Left ventricle myocardium inferior (tissue), 1 donor: ENCODE measurements at regions not wholly inside any gene's neighbourhood (a gene's known extent, or its start where the extent isn't known, plus 50 kb on each side); places are given as distances from the start of the nearest gene placed in this dataset.
"Not testable (repeated sequence)": the region's sequence is repeated elsewhere in the genome, so short reads cannot be mapped to it uniquely, and the experiment has no call there.

Experiments used
- DNase-seq: peaks from one replicate; pipeline ENCODE4 v3.0.0-alpha.2; 2020
- H3K27ac ChIP-seq: fragments of 200-600 bp; replicated peaks from 2 replicates; pipeline ENCODE4 v1.8.0; 2021
- H3K27me3 ChIP-seq: fragments of 200-600 bp; 2 replicates; pipeline ENCODE4 v1.8.0; 2021; ENCODE audit warnings: low read depth
- H3K36me3 ChIP-seq: fragments of 200-600 bp; 2 replicates; pipeline ENCODE4 v1.8.0; 2021
- H3K4me1 ChIP-seq: fragments of 200-600 bp; 2 replicates; pipeline ENCODE4 v1.8.0; 2021
- H3K4me3 ChIP-seq: fragments of 200-600 bp; 2 replicates; pipeline ENCODE4 v1.8.0; 2021; ENCODE audit warnings: mild to moderate bottlenecking, moderate library complexity
- H3K9me3 ChIP-seq: fragments of 200-600 bp; replicated peaks from 2 replicates; pipeline ENCODE4 v1.8.0; 2021
- CTCF ChIP-seq: fragments of 200-600 bp; IDR thresholded peaks from 2 replicates; pipeline ENCODE4 v1.8.0; 2021; ENCODE audit warnings: antibody characterized with exemption, mild to moderate bottlenecking, borderline replicate concordance
- intact Hi-C: fragments of 100-400 bp; cut with micrococcal nuclease; formaldehyde crosslinking; loops from one replicate; pipeline ENCODE4 v1.11.0; 2022
- donor health status: DM: no; HTN: yes; CAD: no; lungs with severe emphysema.

DNA sequence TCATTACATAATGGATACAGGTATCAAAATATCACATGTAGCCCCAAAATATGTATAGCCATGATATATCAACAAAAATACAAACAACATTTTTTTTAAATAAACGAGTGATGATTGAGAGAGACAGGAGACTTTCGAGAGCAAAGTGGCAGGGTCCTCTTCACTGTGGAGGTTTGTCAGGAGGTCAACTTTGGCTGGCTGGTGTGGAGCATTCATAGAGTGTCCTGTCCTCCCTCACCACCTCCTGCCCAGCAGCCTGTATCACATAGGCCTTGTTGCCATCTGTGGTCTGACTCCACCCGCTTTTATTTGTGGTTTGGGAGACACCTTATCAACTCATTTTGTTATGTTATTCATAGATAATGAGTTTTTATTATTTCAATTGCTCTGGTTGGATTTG, 206.9 kb downstream of the SYK start:
- peaks cover 27% of the 10 kb centered on the region for H3K9me3 ChIP-seq
- no peak overlapping the region for H3K27ac ChIP-seq
- H3K27me3 ChIP-seq, result no peaks in the 10 kb centered on the region
- H3K4me1 ChIP-seq, result no peaks in the 10 kb centered on the region
- intact Hi-C loops, result no loop called here
- DNase-seq, result no peak
- no peak for TF ChIP-seq CTCF
- no peak overlapping the region for H3K4me3 ChIP-seq
- no peaks in the 10 kb centered on the region for H3K36me3 ChIP-seq

- Histone ChIP-seq H3K27ac (no peak overlapping the region), H3K4me3 (no peak overlapping the region), H3K9me3 (peaks cover 24% of the 10 kb centered on the region), H3K27me3 (no peaks in the 10 kb centered on the region), H3K4me1 (no peaks in the 10 kb centered on the region), H3K36me3 (no peaks in the 10 kb centered on the region)
- intact Hi-C loops, result no loop called here
- no peak for DNase-seq
- no peak for TF ChIP-seq CTCF
Observed at GRCh38 chr9:91011891-91012290, 210.3 kb downstream of the SYK start.

DNA sequence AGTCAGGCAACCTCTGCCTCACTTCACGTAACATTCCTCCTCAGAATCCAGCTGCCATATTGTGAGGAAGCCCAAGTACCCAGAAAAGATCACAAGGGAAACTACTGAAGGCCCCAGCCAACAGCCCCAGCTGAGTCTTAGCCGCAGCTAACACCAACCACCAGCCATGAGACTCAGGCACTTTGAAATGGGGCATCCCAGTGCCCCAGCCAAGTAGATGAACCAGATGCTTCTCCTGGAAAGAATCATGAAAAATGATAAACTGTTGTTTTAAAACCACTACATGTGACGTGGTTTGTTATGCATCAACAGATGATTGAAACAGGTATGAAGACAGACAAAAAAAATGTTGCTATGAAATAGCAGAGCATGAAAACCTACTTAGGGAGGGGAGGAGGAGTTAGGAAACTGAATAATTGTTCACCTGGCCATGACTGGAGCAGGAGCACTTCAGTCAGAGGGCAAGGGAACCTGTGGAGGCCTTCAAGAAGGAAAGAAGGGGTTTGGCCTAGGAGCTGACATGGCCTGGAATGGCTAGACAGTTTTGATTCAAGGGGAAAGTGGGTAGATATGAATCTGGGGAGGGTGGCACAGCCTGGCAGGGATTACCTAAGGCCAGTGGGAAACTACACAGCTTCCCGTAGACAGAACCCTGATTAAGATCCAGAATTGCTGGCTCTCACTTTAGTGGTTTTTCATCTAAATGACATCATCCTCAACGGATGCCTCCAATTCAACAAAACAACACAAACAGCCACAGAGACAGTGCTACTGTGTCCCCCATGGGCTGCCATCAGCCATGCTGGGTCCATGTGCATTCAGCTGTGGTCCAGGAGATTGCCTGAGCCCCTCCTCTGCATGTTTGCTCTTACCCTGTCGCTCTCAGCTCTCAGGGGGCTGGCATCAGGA, 211.6 kb downstream of the SYK start:
- DNase-seq, result no peak
- Histone ChIP-seq H3K36me3 (no peaks in the 10 kb centered on the region), H3K4me1 (no peaks in the 10 kb centered on the region), H3K27me3 (peaks cover 5% of the 10 kb centered on the region), H3K9me3 (peaks cover 20% of the 10 kb centered on the region), H3K27ac (no peak overlapping the region), H3K4me3 (no peak overlapping the region)
- no peak for TF ChIP-seq CTCF
- intact Hi-C loops, result no loop called here

DNA sequence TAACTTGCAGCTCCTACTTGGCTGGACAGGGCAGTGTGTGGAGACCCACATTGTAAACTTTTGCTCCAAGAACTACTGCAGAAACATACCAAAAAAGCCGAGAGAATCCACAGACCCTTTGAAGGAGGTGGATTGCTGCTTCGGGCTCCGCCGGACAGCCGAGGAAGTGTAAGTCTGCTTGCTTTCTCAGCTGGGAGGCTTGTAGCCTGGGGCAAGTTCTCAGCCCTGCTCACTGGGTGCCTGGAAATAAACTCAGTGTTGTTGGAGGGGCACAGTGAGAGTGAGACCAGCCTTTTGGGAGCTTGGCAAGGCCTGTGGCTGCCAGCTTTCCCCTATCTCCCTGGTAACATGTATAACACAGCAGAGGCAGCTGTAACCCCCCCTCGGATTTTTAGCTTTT, 215.6 kb downstream of the SYK start:
- H3K27ac ChIP-seq, result no peak overlapping the region
- intact Hi-C loops, result no loop called here
- peaks cover 32% of the 10 kb centered on the region for H3K9me3 ChIP-seq
- H3K36me3 ChIP-seq, result no peaks in the 10 kb centered on the region
- H3K27me3 ChIP-seq, result peaks cover 5% of the 10 kb centered on the region
- TF ChIP-seq CTCF, result no peak
- H3K4me1 ChIP-seq, result no peaks in the 10 kb centered on the region
- H3K4me3 ChIP-seq, result no peak overlapping the region
- no peak for DNase-seq

GRCh38 chr9:91019871-91020270, 218.3 kb downstream of the SYK start:
- H3K27ac ChIP-seq, DNase-seq, H3K36me3 ChIP-seq, intact Hi-C loops, H3K27me3 ChIP-seq, H3K4me1 ChIP-seq, H3K4me3 ChIP-seq: not testable (repeated sequence)
- H3K9me3 ChIP-seq, result peaks cover 19% of the 10 kb centered on the region

DNA sequence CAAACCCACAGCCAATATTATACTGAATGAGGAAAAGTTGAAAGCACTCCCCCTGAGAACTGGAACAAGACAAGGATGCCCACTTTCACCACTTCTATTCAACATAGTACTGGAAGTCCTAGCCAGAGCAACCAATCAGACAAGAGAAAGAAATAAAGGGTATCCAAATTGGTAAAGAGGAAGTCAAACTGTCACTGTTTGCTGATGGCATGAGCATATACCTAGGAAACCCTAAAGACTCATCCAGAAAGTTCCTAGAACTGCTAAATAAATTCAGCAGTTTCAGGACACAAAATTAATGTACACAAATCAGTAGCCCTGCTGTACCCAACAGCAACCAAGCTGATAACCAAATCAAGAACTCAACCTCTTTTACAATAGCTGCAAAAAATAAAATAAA, 220.0 kb downstream of the SYK start:
- H3K27me3 ChIP-seq, intact Hi-C loops, H3K4me1 ChIP-seq, H3K36me3 ChIP-seq, DNase-seq, H3K27ac ChIP-seq, H3K4me3 ChIP-seq: not testable (repeated sequence)
- peaks cover 19% of the 10 kb centered on the region for H3K9me3 ChIP-seq
